ENCODE measurements at regions not wholly inside any gene's neighbourhood (a gene's known extent, or its start where the extent isn't known, plus 50 kb on each side); places are given as distances from the start of the nearest gene placed in this dataset.
"Not testable (repeated sequence)": the region's sequence is repeated elsewhere in the genome, so short reads cannot be mapped to it uniquely, and the experiment has no call there.

DNA sequence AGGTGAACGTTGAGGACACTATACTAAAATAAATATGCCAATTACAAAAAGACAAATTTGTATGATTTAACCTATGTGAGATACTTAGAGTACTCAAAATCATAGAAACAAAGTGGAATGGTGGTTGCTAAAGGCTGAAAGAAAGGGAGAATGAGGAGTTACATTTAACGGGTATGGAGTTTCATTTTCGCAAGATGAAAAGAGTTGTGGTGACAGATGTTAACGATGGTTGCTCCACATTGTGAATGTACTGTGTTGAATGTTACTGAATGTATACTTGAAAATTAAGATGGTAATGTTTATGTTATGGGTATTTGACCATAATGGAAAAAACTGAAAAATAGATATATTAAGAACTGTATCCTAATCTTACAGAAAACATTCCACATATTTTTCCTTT lies 51.3 kb upstream of the MOCS2 start:
- no peak for DNase-seq (ENCODE audit: low read depth in 2 of 2)

DNA sequence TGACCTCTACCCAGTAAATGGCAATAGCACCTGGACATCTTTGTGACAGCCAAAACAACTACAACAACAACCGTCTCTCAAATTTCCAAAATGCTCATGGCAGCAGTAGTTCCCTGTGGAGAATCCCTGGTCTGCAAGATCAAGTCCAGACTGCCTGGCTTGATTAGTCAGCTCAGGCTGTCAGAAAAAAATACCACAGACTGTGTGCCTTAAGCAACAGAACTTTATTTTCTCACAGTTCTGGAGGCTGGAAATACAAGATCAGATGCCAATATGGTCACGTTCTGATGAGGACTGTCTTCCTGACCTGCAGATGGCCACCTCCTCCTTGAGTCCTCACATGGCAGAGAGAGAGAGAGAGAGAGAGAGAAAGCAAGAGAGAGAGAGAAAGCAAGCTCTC lies 52.3 kb upstream of the MOCS2 start:
- no peak for DNase-seq (ENCODE audit: low read depth in 2 of 2)

DNA sequence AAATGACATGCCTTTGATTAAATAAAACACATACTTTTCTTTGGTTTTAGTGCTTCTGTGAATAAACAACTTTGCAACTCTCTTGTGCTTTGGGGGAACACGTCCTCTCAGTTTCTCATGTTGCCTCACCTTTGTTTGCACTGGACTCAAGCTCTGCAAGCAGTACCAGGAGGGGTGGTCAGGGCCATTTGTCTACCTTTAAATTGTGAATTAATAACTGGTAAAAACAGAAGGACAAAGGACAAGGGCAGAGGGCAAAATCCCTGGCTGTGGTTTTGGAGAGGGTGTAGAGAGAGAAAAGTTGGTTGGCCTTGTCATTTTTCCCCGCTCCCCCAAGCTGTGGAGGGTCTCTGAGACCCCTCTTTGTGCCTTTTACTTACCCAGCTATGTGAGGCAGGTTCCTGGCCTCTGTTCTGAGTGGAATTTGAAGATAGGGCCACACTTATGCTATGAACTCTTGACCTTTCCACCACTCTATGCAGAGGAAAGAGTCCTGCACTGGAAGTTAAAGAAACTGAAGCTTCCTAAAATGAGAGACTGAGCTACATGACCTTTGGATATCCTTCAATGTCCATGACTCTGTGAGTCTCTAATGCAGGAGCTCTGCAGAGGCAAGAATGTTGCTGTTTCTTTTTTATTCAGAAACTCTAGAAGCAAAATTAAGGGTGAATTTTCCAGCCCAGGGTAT lies 55.1 kb upstream of the MOCS2 start:
- DNase-seq (ENCODE audit: low read depth in 2 of 2), result no peak

DNA sequence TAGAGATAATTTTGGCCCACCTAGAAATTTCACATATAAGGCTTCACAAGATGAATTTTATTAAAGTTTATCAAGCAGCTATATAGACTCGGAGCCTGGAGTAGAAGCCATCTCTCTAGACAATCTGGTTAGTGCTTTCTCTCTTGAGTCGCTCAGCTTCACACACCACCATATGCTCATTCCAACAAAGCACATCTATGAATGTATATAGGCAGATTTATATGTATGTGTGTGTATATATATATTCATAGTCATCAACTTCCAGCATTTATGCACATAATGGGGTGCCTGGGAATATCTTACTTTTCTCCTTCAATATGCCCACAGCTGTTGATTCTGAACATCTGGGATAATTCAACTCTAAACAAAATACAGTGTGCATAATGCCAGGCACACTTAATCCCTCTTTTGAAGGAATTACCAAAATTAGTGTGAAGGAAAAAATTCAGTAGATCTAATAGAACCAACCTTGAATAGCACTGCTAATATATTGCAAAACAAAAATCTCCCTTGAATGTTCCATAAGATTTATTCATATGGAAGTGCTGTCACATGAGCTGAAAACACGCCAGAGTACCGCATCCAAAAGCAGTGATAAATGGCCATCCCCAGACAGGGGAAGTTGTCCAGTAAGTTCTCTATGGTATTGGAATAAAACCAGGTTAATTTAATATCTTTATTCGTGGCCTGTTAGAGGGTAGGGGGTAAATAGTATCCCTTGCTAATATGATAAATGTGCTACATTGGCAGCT lies 56.0 kb upstream of the MOCS2 start:
- DNase-seq (ENCODE audit: low read depth in 2 of 2), result no peak

DNA sequence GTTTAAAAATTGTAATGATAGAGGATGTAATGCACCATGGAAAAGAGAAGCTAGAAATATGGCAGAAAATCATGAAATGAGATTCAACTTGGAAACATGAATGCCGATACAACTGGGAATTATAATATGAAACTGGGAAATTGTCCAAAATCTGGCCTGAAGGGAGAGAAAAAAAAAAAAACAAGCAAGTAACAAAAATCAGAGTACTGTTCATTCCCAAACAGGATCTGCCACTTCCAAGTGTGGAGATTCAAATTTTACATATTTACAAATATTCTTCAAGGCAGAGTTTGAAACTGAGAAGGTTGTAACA lies 56.6 kb upstream of the MOCS2 start:
- no peak for DNase-seq (ENCODE audit: low read depth in 2 of 2)

DNA sequence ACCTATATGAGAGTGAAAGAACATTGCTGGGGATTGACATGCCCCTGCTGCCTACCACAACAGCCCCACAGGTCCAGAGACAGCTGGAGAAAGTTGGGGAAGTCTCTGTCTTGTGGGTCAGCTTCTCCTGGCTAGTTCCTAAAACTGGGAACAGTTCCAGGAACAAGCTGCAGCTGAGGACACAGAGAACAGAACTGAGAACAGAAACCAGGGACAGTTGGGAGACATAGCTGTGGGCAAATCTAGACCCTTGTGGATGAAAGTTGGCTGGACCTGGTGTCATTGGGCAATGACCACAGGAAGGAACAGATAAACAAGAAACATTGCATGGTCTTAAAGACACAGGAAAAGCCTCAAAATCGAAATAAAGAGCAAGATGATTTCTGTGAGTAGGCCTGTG lies 58.3 kb upstream of the MOCS2 start:
- DNase-seq (ENCODE audit: low read depth in 2 of 2), result no peak

DNA sequence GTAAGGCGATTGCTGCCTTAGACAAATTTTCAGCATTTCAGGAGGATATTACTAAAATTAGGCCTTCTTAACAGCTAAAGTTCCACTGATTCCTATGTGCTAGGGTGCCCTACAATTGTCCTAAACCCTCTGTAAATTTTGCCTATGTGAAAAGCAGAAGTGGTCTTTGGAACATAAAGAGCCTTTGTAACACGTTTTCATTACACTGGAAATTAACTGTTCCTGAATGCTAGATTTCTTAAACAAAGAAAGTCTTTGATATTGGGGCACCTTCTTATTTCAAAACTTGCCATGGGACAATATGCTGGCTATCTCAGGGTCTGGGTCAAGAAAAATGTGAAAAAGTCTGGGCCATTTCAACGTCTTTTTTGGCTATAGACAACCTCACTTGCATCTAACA lies 60.4 kb upstream of the MOCS2 start:
- no peak for DNase-seq (ENCODE audit: low read depth in 2 of 2)

DNA sequence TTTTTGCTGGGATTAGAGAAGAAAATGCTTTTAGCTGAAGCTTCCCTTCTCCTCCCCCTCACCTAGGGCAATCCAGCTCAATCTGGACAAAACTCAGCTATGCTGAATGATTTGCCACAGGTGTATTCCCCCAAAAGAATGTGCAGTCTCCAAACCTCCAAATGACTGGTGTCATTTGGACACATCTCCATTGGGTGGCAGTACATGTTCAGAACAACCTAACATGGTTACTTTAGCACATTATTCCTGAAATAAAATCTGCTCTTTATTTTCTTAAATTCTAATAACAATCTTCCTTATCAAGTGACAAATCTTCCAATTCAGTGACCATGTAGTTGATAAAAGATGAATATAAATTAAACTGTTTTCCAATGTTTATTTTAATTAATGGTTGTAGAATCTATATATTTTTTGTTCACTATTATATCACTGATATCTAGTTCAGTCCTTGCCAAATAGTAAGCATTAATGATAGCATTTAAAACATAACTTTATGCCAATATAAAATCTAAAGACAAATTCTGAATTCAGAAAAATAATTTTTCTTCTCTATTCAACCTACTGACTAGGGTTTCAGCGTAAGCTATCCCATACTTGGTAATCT lies 61.3 kb upstream of the MOCS2 start:
- DNase-seq (ENCODE audit: low read depth in 2 of 2), result no peak

DNA sequence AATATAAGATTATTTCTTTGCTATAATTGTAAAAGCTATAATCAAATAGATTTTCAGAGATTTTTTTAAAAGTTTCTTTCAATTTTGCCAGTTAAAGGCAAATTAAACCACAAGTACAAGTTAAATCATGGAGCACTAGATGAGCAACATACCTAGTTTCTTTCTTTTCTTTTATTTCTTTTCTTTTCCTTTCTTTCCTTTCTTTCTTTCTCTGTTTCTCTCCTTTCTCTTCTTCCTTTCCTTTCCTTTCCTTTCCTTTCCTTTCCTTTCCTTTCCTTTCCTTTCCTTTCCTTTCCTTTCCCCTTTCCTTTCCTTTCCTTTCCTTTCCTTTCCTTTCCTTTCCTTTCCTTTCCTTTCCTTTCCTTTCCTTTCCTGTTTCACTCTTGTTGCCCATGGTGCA lies 62.5 kb upstream of the MOCS2 start:
- DNase-seq (ENCODE audit: low read depth in 2 of 2), result not testable (repeated sequence)

DNA sequence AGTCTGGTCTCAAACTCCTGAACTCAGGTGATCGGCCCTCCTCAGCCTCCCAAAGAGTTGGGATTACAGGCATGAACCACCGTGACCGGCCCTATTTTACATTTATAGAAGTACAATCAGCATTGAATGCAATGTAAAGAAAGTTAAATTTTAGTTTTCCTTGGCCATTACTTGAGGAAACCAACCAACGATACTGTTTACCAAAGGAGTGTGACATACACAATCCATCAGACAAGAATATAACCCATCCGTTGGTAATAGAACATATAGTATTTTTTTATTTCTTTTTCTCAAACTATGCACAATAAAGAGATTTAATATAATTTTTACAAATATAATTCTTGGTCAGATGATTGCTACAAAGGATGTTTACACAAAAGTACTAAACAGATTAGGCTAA lies 63.1 kb upstream of the MOCS2 start:
- DNase-seq (ENCODE audit: low read depth in 2 of 2), result no peak

DNA sequence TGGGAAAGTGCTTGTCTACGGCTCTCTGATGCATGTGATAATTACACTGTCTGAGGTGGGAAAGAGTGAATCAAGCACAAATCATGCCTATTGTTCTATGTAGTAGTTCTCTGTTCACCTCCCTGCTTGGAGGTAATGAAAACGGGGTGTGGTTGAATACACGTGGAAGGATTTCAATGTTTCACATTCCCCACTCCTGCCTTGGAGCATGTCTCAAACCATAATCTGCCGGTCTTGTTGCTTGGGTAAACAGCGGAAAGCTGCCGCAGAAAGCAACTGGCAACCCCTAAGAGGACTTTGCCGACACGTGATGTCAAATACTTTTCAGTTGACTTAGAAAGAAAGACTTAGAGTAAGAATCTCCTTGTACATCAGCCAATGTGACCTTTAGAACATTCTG lies 63.5 kb upstream of the MOCS2 start:
- DNase-seq (ENCODE audit: low read depth in 2 of 2), result no peak

DNA sequence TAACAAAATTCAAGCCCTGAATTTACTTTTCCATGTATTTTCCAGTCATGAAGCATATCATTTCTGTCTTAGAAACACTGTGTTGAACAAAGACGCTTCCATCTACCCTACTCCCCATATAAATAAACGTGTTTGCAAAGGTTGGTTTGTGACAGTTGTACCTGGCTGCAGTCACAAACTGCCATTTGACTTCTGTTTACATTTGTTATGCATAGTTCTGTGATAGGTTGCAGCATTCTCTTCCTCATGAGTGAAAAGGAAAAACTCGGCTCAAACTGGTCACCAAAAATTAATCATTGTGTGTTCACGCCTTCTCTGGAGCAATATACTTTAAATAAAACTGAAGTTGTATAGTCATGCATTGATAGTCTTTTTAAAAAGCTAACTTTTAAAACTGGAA lies 69.3 kb upstream of the MOCS2 start:
- no peak for DNase-seq (ENCODE audit: low read depth in 2 of 2)

DNA sequence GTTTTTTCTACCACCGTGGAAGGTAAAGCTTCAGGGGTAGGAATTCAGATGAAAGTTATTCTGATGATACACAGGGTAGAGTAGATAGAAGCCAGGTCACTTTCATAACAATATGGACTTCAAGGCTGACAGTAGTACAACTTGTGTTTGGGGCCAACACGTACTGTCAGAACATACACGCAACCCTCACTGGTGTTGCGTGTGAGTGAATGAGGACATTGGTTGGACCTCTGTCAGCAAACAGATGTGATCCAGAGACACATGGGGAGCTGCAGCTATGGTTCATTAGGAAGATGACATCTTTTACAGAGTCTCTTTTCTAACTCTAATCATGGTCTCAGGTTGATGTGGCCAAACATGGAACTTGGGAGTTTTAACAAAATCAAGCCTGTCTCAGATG lies 70.1 kb upstream of the MOCS2 start:
- no peak for DNase-seq (ENCODE audit: low read depth in 2 of 2)

DNA sequence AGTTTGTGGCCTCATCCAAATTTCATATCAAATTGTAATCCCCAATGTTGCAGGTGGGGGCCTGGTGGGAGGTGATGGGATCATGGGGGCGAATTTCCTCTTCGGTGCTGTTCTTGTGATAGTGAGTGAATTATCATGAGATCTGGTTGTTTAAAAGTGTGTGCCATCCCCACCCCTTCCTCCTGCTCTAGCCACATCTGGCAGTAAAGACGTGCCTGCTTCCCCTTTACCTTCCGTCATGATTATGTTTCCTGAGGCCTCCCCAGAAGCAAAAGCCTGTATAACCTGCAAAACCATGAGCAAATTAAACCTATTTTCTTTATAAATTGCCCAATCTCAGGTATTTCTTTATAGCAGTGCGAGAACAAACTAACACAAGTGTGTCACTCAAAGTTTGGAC lies 71.0 kb upstream of the MOCS2 start:
- DNase-seq (ENCODE audit: low read depth in 2 of 2), result no peak

DNA sequence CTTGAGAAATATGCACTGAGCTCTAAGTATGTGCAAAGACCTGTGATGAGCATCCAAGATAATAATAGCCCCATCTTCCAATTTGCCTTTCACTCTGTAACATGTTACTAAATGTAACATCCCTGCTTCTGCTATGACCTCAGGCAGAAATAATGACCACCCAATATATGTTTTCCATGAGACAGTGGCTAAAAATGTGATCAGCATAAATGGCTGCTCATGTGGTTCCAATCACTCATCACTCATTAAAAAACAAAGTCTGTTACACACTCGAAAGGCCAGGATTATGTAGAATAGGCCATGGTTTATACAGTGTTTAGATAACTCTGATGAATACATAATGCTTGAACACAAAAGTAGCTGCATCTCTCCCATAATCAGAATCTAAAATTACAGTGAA lies 71.4 kb upstream of the MOCS2 start:
- no peak for DNase-seq (ENCODE audit: low read depth in 2 of 2)

DNA sequence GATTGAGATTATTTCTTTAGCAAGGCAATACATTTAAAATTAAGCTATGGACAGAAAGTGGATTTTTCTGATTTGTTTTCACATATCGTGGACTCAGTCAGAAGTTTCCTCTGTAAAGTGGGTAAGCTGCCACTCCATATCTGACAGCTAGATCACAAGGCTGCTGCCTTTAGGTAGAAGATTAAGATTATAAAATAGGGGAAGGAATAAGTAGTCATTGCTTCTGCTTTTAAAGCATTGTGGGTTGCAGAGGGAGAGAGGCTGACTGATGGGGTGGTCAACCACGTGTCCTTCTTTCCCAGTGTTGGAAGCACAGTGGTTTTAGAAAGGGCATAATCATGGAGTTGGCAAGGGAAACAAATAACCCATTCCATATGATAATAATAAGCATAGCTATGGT lies 74.3 kb upstream of the MOCS2 start:
- no peak for DNase-seq (ENCODE audit: low read depth in 2 of 2)

DNA sequence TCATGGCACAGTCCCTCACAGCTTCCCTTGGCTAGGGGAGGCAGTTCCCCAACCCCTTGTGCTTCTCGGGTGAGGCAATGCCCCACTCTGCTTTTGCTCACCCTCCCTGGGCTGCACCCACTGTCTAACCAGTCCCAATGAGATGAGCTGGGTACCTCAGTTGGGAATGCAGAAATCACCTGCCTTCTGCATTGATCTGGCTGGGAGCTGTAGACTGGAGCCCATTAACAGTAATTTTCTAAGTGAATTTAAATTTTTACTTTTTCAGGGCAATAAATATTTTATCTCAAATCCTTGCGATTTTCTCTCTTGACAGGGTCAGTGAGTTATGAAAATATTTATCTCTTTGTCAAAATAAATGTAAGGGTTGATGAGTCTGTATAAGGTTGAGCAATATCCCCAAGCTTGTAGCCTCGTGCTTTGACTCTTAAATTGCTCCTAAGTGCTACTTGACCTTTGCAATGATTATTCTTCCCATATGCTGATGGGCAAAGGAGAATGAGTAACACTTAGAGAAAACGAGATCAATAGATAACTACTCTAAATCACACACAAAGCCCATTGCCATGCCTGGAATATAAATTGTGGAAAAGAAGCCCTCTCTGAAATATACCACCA lies 82.1 kb upstream of the MOCS2 start:
- DNase-seq (ENCODE audit: low read depth in 2 of 2), result no peak

DNA sequence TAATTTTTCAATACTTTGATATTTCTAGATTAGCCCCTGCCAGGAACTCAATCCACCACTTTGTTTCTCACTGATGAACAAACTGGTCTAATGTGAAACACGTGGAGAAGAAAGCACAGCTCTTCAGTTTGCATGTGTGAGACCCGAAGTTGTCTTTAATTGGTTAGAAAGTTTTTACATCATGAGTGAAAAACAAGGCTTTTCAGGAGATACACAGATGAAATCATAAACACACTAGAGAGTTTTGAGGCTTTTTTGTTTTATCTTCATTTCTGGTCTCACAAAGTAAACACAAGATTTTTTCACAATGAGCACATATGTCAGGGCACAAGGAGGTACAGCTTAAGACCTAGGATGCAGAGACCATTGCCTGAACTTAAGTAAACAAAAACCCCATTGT lies 84.5 kb upstream of the MOCS2 start:
- DNase-seq (ENCODE audit: low read depth in 2 of 2), result no peak

DNA sequence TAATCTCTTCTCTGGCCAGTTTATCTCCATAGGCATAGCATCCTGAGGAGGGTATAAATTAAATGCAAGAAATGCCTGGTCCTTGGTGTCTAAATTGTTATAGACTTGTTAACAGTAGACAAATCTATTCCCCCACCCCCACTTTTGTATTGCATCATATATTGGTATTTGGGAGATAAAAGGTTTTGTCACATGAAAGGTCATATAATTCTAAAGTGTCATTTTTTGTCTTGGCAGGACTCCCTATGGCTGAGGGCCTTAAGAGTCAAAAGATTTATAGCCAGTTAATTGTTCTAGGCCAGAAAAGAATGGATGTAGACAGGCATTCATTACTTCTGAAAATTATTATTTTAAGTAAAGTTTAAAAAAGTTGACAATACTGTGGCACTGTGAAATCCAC lies 90.3 kb upstream of the MOCS2 start:
- no peak for DNase-seq (ENCODE audit: low read depth in 2 of 2)

DNA sequence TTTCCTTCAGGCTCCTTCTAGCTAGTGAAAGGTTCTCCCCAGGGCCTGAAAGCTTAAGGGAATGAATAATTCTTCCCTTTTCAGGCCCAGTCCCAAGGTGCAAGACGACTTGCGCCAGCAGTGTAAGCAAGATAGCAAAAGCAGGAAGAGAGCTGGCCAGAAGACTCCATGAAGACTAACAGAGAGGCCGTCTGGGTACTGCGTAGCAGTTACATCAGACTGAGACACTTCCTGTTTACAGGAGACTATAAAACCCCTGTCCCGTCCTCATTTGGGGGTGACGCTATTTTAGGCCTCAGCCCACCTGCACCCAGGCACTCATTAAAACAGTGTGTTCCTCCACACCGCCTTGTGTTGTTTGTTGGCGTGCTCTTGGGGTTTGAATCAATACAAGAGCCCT lies 90.7 kb upstream of the MOCS2 start:
- DNase-seq (ENCODE audit: low read depth in 2 of 2), result no peak

DNA sequence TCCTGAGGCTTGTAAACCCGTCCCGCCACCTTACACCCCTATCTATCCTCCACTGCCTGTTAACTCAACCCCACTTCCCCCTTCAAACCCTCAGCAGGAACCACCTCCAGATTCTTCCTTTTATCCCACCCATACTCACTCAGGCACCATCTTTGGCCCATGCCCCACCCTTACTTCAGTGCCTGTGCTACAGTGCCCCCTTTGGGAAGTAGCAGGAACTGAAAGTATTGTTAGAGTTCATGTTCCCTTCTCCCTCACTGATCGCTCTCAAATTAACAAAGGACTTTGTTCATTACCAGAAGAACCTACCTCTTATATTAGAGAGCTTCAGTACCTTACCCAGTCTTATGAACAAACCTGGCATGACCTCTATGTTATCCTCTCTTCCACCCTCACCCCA lies 92.2 kb upstream of the MOCS2 start:
- DNase-seq (ENCODE audit: low read depth in 2 of 2), result no peak

DNA sequence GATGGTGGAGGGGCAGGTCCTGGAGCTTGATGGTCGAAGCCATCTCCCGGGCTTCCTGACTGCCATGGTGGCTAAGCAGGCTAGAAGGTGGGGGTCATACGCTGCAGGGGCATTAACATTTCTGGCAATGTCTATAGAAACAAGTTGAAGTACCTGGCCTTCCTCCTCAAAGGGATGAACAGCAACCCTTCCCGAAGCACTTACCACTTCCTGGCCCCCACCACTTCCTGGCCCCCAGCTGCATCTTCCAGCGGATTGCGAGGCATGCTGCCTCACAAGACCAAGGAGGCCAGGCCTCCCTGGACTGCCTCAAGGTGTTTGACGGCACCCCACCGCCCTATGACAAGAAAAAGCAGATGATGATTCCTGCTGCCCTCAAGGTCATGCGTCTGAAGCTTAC lies 97.0 kb upstream of the MOCS2 start:
- no peak for DNase-seq (ENCODE audit: low read depth in 2 of 2)

DNA sequence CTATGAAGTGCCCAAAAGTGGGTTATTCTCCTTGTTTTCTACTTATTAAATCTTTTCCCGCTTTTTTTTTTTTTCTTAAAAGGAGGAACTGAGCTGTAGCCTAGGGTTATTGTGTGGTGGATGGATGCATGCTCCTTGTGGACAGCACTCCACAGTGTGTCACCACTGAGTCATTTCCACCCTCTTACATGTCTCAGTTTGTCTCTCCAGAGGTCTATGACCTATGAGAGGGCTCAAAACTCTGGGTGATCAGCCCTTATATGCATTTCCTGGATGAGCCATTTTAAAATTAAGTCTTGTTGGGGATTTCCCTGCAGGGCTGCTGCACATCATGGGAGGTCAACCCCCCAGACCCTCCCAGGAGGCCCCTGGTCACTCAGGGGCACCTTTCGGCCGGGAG lies 102.2 kb upstream of the MOCS2 start:
- DNase-seq (ENCODE audit: low read depth in 2 of 2), result no peak

All from stimulated activated CD4-positive, alpha-beta T cell treated with anti-CD3 and anti-CD28 coated beads, Interleukin-4, amount 100 ng/mL, for 48 hours (primary cell).